ENCODE measurements at regions not wholly inside any gene's neighbourhood (a gene's known extent, or its start where the extent isn't known, plus 50 kb on each side); places are given as distances from the start of the nearest gene placed in this dataset.

DNA sequence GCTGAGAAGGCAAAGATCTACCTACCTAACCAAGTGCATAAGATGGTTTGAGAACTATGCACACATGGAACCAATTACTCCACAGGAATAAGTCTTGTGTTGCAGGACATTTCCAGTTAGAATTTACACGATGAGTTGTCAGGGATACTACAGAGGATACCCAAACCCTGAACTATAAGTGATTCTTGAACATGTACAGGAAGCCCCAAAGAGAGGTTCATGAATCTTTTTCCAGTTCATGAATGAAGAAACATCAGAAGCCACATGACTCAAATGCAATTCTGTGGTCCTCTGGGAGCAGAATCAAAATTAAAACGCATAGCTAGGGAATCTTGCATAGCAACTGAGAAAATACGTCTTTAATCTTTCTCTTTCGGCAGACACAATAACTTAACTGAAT lies 114.1 kb upstream of the LMCD1 start:
- no peak for DNase-seq (ENCODE audit: low read depth)
- TF ChIP-seq, protein P1, sequence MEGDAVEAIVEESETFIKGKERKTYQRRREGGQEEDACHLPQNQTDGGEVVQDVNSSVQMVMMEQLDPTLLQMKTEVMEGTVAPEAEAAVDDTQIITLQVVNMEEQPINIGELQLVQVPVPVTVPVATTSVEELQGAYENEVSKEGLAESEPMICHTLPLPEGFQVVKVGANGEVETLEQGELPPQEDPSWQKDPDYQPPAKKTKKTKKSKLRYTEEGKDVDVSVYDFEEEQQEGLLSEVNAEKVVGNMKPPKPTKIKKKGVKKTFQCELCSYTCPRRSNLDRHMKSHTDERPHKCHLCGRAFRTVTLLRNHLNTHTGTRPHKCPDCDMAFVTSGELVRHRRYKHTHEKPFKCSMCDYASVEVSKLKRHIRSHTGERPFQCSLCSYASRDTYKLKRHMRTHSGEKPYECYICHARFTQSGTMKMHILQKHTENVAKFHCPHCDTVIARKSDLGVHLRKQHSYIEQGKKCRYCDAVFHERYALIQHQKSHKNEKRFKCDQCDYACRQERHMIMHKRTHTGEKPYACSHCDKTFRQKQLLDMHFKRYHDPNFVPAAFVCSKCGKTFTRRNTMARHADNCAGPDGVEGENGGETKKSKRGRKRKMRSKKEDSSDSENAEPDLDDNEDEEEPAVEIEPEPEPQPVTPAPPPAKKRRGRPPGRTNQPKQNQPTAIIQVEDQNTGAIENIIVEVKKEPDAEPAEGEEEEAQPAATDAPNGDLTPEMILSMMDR (IDR thresholded peaks at IDR 0.05; ENCODE audit: control insufficient read depth, extremely low read depth, insufficient read depth): no peak
- no peak overlapping the region for H3K4me3 ChIP-seq (ENCODE audit: low read depth, low read length)

DNA sequence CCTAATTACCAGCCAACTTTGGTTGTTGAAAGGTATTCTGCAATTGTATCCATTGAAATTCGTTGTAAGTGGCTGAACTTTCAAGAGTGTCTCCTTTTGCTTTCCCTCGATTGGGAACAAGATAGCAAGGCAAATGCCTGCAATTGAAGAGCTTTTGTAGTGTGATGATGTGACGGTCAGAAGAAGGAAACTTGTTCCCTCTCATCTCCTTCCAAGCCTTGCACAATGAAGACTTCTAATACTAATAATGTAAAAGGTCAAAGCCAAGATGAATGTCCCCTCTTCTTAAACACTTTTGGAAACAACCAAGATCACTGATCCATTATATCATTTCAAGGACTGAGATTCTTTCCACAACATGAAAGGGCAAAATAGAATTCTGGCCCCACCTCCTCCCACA lies 101.9 kb upstream of the LMCD1 start:
- TF ChIP-seq, protein P1 (IDR thresholded peaks at IDR 0.05; ENCODE audit: control insufficient read depth, extremely low read depth, insufficient read depth): no peak
- DNase-seq (ENCODE audit: low read depth): no peak

DNA sequence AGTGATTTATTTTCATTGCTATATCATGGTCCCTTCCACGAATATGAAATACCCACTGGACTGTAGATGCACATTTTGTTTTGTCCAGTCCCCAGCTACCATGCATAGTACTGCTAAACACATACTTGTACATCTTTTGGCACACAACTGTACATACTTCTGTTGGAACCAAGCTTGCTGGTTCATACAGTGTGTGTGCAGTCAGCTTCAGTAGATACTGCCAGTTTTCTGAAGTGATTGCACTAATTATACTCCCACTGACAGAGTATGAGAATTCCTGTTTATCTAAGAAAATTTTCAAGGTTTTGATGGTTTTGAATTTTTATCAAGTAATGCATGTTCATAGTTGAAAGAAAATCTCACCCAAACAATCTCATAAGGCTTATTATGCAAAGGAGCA lies 100.7 kb upstream of the LMCD1 start:
- H3K4me3 ChIP-seq (ENCODE audit: low read depth, low read length): no peak overlapping the region
- TF ChIP-seq, protein P1 (IDR thresholded peaks at IDR 0.05; ENCODE audit: control insufficient read depth, extremely low read depth, insufficient read depth): no peak
- no peak for DNase-seq (ENCODE audit: low read depth)

More for the DNA sequence above, 101.9 kb upstream of the LMCD1 start:
- no peak overlapping the region for H3K4me3 ChIP-seq (ENCODE audit: low read depth, low read length)

DNA sequence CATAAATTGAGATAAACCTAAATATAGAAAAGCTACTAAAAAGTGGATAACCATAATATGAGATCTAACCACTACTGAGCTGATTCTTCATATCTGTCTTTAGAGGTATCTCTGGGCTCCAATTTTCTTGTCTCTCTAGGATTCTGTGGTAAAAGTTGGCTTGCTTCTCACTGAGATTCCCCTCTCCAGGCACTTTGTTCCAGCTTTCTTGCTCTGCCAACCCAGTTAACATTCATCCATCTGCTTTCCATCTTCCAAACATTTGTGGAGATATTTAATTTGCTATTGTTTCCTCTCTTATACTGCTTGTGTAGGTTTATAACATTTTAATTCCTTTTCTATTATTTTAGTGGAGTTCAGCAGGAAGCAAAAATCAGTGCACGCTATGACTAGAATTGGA lies 97.6 kb upstream of the LMCD1 start:
- H3K4me3 ChIP-seq (ENCODE audit: low read depth, low read length): no peak overlapping the region
- TF ChIP-seq, protein P1 (IDR thresholded peaks at IDR 0.05; ENCODE audit: control insufficient read depth, extremely low read depth, insufficient read depth): no peak
- DNase-seq (ENCODE audit: low read depth): no peak

DNA sequence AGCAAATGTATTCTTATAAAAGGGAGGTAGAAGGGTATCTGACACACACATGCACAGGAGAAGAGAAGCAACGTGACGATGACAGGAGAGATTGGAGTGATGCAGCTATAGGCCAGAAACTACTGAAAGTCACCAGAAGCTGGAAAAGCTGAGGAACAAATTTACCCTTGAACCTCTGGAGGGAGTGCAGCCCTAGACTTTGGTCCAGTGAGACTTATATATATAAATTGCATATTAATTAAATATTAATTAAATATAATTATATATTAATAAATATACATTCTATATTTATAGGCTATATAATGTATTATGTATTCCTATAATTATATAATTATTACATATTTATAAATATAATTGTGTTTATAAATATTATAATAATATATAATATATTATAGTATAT lies 96.5 kb upstream of the LMCD1 start:
- no peak for DNase-seq (ENCODE audit: low read depth)
- no peak overlapping the region for H3K4me3 ChIP-seq (ENCODE audit: low read depth, low read length)
- TF ChIP-seq, protein P1 (IDR thresholded peaks at IDR 0.05; ENCODE audit: control insufficient read depth, extremely low read depth, insufficient read depth): no peak

DNA sequence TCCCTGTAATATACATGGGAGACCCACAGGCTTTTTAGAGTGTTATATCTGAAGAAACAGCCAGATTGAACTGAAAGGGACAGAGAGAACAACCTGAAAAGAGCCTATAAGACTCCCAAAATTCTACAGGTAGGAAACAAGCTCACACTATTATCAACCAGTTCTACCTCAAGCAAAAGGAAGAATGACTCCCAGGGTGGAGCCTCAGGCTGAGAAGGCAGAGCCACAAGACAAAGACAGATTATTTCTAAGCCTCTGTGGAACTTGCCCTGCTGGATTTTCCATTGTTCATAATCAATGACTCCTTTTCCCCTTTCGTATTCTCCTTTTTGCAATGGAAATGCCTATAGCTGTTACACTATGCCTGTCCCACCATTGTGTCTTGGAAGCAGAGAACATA lies 95.1 kb upstream of the LMCD1 start:
- no peak for DNase-seq (ENCODE audit: low read depth)
- TF ChIP-seq, protein P1 (IDR thresholded peaks at IDR 0.05; ENCODE audit: control insufficient read depth, extremely low read depth, insufficient read depth): no peak
- H3K4me3 ChIP-seq (ENCODE audit: low read depth, low read length): no peak overlapping the region

DNA sequence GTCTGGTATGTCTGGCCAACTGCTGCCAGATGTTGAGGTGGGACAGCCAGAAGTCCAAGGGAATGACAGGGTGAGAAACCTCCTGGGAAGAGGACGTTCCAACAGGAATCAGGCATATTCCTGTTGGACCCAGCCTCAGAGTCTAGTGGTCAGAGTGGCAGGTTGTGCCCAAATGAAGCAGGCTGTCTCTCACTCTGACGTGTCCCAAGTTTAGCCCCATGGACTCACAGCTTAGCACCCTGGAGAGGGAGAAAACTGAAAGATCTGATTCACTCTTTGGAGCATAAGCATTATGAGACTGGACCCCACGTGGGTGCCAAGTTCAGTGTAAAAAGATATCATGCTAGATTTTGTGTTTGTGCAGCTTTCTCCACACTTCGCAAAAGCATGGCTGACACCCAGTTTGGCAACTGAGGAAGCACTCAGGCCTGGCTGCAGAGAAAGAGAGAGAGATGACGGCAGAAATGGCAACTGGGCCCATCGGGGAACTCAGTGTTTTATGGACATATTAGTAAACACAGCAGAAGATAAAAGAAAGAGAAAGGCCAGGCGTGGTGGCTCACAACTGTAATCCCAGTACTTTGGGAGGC lies 88.2 kb upstream of the LMCD1 start:
- DNase-seq (ENCODE audit: low read depth): no peak
- TF ChIP-seq, protein P1 (IDR thresholded peaks at IDR 0.05; ENCODE audit: control insufficient read depth, extremely low read depth, insufficient read depth): no peak
- no peak overlapping the region for H3K4me3 ChIP-seq (ENCODE audit: low read depth, low read length)

Data from LNCaP clone FGC (cell line).